ENCODE measurements at regions not wholly inside any gene's neighbourhood (a gene's known extent, or its start where the extent isn't known, plus 50 kb on each side); places are given as distances from the start of the nearest gene placed in this dataset.
A peak's percentile ranks its signal among the peaks of the same experiment; 100 is the strongest.

GRCh38 chr6:135577059-135577538, 79.6 kb upstream of the AHI1 start (continued):
- TF ChIP-seq ZBTB33 (CRISPR knock-in tag; IDR thresholded peaks at IDR 0.05): no peak
- no peak for TF ChIP-seq SIN3B (IDR thresholded peaks at IDR 0.05; ENCODE audit: low read length)
- TF ChIP-seq RNF2 (conservative IDR thresholded peaks at IDR 0.05; ENCODE audit: low read depth): no peak
- no peak for TF ChIP-seq NFIB (CRISPR knock-in tag; IDR thresholded peaks at IDR 0.05; ENCODE audit: borderline replicate concordance)
- TF ChIP-seq HES4 (CRISPR knock-in tag; IDR thresholded peaks at IDR 0.05; ENCODE audit: borderline replicate concordance): no peak

GRCh38 chr6:135578976-135579375, 81.4 kb upstream of the AHI1 start:
- Histone ChIP-seq H3K4me2 (ENCODE audit: low read depth, low read length) (no peak overlapping the region), H2AFZ (ENCODE audit: low read length) (no peak overlapping the region), H4K20me1 (ENCODE audit: insufficient read depth, low read length) (no peaks in the 10 kb centered on the region), H3K9me3 (ENCODE audit: low read length) (no peaks in the 10 kb centered on the region), H3K27ac (ENCODE audit: extremely low read length, insufficient read depth, low read length) (no peak overlapping the region), H3K4me3 (replicated peaks in 1 of 3; ENCODE audit: insufficient read depth in 1 of 3, low read depth in 2 of 3, low read length in 3 of 3) (no peak overlapping the region), H3K4me1 (ENCODE audit: insufficient read depth, low read length) (no peaks in the 10 kb centered on the region), H3K9ac (ENCODE audit: insufficient read depth, low read depth, low read length) (no peak overlapping the region), H3K27me3 (ENCODE audit: control insufficient read depth in 1 of 2, insufficient read depth in 2 of 2, low read length in 2 of 2) (no peaks in the 10 kb centered on the region), H3K36me3 (replicated peaks in 1 of 2; ENCODE audit: control insufficient read depth in 1 of 2, insufficient read depth in 2 of 2, low read length in 2 of 2) (no peaks in the 10 kb centered on the region), H3K79me2 (ENCODE audit: insufficient read depth, low read length) (no peaks in the 10 kb centered on the region)
- DNase-seq (ENCODE audit: low spot score) (no peak), FAIRE-seq (no peak), ATAC-seq (no peak)
- intact Hi-C loops (cut with micrococcal nuclease; ENCODE audit: unreplicated experiment) (no loop called here), in situ Hi-C loops (cut with HindIII; ENCODE audit: extremely low pct_ligation_motif_present, low pct_unique_long_range_greater_than_20kb) (no loop called here)
- ChIA-PET CTCF (ENCODE audit: low intra/inter-chr PET ratio, low total read pairs) (no interaction called here), POLR2A (no interaction called here)
- BruUV-seq (replicated peaks): no TSS peak
- TF ChIP-seq ATF7 (IDR thresholded peaks at IDR 0.05): peak; percentile 90
- TF ChIP-seq ATF7 (CRISPR knock-in tag; IDR thresholded peaks at IDR 0.05): no peak
- TF ChIP-seq MXI1 (IDR thresholded peaks at IDR 0.05; ENCODE audit: borderline replicate concordance, low read depth, low read length): no peak
- 3% methylated on average over 3 of the region's 3 CpGs for WGBS (ENCODE audit: low lambda C conversion rate)

Data from HepG2 (cell line).